Skeletal muscle cell (primary cell): ENCODE measurements at regions not wholly inside any gene's neighbourhood (a gene's known extent, or its start where the extent isn't known, plus 50 kb on each side); places are given as distances from the start of the nearest gene placed in this dataset.
"Not testable (repeated sequence)": the region's sequence is repeated elsewhere in the genome, so short reads cannot be mapped to it uniquely, and the experiment has no call there.

ENCODE experiments used
- DNase-seq: peaks from one replicate; pipeline ENCODE4 v3.0.0-alpha.2; 2010; ENCODE audit warnings: low read depth
- H3K4me3 ChIP-seq: 2 replicates; pipeline ENCODE4 v1.5.1; 2011; ENCODE audit warnings: low read depth, mild to moderate bottlenecking, control low read depth, low read length, moderate library complexity

DNA sequence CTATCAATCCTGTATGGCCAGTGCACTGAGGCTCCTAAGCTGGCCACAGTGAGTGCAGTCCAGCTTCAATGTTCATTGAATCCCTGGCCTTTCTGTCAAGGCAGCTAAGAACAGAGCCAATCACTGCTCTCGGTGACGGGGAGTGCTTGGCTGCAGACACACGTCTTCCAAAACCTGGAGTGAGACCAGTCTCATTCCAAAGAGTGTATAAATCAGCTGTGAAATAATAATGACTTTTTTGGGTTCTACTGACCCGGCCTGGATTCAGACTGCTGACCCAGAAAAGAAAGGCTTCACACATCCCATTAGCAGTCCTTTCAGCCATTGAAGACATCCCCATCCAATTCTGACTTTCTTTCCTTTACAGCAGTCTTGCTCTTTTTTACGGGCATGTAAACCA, 665.5 kb downstream of the GBE1 start:
- no peak overlapping the region for H3K4me3 ChIP-seq
- no peak for DNase-seq

DNA sequence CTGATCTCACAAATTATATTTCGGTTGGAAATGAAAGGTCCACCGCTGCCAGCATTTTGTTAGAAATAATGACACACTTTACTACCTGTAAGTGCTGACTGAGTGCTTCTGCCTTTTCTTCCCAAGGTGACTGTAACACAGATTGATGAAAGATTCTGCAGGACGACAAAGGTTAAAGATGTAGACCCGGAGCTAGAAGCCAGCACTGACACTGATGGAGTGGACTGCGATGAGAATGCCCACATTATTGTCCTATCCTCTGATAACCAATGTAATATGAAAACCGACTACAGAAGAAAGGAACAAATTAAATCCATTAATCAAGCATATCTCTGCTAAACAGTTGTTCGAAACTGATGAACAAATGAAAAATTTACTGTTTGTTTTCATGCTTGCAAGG, 666.5 kb downstream of the GBE1 start:
- no peak for DNase-seq
- no peak overlapping the region for H3K4me3 ChIP-seq

DNA sequence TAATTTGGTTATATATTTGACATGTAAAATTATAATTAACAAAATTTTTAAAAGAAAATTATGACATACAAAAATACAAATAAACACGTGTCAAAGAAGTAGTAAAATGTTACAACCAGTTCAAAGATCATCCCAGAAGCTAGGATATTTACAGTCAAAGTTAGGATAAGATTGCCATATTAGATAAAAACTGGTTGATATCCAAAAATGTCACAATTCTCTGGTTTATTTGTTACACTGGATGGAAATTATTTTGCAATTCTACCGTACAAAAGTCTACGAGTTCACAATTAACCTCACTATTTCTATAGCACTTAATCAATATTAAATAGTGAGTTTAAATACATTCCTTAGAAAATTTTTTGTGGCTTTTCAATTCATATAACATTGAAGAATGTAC, 673.8 kb downstream of the GBE1 start:
- no peak for DNase-seq
- H3K4me3 ChIP-seq: no peak overlapping the region

DNA sequence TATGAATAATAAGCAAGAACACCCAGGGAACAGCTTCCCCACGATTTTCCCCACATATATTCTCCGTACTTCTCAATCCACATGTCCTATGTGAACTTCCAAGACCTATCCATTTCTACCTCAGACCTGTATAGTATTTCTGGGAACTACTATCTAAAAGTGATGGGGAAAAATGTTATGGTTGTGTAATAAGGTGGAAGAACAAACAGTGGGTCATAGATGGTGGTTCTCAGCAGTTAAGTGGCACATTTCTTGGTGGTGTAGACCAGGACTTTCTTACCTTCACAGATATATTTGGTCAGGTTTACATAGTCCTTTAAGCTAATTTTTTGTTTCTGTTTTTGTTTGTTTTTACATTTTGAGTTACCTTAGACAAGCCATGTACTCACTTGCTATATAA, 675.1 kb downstream of the GBE1 start:
- no peak overlapping the region for H3K4me3 ChIP-seq

DNA sequence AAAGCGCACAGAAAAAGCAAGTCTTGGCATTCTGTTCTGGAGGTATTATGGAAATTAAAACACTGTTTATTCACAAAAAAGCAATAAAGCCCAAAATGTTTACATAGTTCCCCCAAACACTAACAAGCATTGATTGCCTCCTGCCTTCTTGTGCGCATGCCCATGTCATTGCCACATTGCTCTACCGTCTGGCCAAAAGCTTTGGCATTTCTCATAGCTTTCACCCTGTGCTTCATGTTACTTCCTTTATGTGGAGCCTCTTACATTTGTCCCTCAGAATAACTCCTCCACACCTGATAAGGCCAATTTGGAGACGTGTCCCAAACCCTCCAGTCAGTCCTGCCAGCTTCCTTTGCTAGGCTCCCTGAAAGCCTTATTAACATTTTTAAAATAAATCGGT, 680.8 kb downstream of the GBE1 start:
- no peak for DNase-seq
- H3K4me3 ChIP-seq: no peak overlapping the region

More for the DNA sequence above, 675.1 kb downstream of the GBE1 start:
- no peak for DNase-seq

DNA sequence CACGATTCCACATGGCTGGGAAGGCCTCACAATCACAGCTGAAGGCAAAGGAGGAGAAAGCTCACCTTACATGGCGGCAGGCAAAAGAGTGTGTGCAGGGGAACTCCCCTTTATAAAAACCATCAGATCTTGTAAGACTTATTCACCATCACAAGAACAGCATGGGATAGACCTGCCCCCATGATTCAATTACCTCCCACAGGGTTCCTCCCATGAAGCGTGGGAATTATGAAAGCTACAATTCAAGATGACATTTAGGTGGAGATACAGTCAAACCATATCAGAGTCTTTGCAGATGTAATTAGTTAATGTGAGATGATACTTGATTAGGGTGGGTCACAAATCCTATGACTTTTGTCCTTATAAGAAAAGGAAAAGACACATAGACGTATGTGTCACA, 688.9 kb downstream of the GBE1 start:
- H3K4me3 ChIP-seq: no peak overlapping the region
- no peak for DNase-seq

DNA sequence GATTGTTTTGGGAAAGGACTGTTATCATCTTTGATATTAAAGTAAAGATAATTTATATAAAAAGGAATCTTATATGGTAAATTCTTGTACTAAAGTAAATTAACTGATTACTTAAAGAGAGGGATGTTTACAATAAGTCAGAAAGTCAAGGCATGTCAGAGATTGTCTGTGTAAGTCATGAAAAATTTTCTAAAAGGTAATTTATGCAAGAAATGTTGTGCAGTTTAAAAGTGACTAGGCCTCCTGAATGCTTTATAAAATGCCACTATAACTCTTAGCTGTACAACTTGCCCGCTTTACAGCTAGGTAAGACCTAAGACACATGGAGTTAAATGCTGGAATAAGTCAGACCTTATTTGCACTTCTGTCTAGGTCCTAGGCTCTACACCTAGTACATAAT, 692.9 kb downstream of the GBE1 start:
- DNase-seq: no peak
- H3K4me3 ChIP-seq: no peak overlapping the region

DNA sequence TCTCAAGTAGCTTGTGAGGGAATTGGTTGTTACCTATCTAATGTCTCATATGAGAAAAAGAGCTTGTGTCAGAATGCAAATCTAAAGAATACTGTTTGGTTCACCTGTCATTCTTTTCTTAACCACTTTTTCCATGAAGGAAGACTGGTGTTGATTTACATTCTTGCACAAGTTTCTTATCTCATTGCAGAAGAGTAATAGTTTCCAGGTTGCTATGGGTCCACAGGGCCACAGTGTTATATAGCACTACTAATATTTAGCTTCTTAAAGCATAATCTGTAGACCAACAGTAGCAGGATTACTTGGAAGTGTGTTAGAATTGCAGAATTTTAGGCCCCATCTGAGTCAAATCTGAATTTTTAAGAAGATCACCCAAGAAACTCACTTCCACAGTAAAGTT, 697.5 kb downstream of the GBE1 start:
- H3K4me3 ChIP-seq: no peak overlapping the region
- no peak for DNase-seq

DNA sequence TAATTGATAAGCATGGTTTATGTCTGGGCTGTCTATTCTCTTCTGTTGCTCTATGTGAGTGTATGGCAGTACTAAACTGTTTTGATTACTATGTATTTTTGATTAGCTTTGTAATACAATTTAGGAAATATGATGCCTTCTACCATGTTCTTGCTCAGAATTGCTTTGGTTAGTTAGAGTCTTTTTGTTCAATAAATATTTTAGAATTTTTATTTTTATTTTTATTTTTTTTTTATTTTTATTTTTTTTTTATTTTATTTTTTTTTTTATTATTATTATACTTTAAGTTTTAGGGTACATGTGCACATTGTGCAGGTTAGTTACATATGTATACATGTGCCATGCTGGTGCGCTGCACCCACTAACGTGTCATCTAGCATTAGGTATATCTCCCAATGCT, 710.3 kb downstream of the GBE1 start:
- not testable (repeated sequence) for DNase-seq, H3K4me3 ChIP-seq

DNA sequence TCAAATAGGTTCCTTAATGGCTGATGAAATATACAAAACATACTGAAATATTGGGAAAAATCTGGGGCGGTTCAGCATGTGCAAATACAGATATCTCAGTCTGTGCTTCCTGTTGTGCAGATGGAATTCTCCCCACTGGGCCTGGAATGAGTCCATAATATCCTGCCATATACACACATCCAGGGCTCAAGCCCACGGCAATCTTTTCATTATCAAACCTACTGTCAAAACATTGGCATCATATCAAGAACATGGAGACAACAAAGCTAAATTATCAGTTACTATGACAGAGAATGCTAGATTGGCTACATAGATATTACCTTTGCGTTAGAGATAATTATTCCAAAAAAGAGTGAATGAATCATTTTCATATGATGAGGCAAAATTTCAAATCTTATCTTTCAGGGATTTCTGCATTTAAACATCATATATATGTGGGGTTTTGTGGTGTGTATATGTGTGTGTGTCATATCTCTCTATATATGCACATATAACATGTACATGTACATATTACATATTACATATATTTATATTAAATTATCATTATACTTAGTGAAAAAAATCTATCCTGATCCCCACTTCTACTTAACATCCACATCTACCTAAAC, 713.3 kb downstream of the GBE1 start:
- no peak overlapping the region for H3K4me3 ChIP-seq
- no peak for DNase-seq

DNA sequence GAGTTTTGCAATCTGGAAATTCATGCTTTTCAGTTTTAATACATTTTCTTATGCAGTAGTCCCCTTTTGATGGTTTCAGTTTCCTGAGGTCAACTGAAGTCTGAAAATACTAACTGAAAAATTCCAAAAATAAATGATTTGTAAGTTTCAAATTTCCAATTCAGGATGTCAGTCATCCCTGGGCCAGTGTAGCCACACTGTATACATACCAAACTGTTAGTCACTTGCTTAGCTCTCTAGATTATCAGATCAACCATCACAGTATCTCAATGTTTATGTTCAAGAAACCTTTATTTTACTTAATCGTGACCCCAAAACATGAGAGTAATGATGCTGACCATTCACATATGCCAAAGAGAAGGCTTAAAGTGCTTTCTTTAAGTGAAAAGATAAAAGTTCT, 715.5 kb downstream of the GBE1 start:
- DNase-seq: no peak

DNA sequence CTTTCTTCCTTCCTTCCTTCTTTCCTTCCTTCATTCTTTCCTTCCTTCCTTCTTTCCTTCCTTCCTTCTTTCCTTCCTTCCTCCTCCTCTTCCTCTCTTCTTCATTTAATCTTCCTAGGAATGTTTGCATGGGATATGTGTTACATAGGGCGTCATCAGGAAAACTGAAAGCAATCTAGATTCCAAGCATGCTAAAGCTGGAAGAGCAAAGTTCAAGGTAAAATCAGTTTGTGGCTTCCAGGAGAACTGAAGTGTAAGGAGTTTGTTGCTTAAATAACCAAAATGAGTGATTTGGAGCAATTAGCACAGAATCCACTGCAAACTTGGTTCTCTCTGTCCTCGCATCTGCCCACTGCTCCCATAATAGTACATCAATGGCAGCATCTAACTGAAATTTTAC, 716.2 kb downstream of the GBE1 start:
- no peak overlapping the region for H3K4me3 ChIP-seq
- DNase-seq: no peak

More for the DNA sequence above, 715.5 kb downstream of the GBE1 start:
- H3K4me3 ChIP-seq: no peak overlapping the region

DNA sequence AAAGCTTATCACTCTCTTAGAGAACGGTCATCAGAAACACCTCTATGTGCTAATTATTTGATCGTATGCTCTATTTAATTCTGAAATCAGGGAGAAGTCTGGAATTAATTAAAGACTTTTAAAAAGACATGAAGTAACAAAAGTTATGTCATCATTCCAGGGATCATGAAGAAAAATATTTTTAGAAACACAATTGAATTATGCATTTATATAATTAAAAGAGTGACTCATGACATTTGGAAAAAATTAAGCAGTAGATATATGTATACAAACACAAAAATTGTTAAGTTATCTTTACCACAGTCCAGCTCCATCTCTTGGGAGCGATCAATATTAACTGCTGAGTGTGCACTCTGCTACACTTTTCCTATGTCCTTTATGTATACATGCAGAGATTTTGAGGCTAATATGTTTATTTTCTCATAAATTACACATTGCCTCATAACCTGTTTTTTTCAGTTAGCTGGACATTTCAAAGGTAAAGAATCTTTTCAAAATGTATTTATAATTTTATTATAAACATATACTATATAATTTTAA, 717.7 kb downstream of the GBE1 start:
- no peak for DNase-seq
- H3K4me3 ChIP-seq: no peak overlapping the region

DNA sequence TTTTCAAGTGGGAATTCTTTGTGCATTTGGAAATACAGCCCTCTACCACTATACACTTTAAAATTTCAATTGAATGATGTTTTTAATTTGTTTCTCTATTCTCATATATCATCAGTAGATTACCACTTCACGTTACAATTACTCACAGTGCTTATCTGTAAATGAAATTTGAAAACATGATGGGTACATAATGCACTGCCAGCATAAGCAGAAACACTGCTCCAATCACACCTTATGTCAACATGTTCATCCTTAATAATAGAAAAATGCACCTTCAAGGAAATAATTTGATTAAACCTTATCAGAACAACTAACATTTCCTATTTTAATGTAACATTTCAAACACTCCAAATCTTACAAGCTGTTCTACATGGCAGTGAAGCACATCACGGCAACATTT, 718.4 kb downstream of the GBE1 start:
- H3K4me3 ChIP-seq: no peak overlapping the region
- DNase-seq: no peak

DNA sequence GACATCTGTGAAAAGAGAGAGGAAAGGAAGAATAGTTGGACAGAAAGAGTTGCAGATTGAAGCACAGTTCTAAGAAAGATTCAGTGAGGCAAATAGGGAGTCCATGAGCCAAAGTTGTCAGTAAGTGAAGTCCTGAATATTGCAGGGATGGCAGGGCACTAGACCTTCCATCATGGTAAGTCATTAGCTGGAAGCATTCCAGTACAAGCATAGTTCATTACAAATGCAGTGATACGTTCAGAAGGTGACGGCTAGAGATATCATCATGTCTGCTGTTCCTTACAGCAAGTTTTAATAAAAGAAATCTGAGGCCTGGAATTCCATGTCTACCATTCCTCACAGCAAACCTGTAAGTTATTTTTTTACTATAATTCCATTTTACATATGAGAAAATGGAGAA, 720.1 kb downstream of the GBE1 start:
- H3K4me3 ChIP-seq: no peak overlapping the region
- DNase-seq: no peak

DNA sequence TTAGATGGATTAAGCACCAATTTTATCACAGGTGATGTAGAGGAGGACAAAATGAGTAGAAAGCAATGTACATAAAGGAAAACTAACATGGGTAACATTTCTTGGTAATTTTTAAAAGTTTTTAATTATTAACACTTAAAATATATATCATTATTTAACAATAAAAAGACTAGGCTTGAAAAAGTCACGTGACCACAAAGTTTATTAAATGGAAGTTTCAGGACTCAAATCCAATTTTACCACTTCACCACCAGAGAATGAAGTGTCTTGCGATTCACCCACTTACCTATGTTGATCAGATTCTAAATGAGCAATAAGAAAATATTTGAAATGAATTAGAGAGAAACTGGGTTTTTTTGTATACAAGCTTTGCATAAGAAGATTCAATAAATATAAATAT, 721.3 kb downstream of the GBE1 start:
- H3K4me3 ChIP-seq: no peak overlapping the region
- no peak for DNase-seq

DNA sequence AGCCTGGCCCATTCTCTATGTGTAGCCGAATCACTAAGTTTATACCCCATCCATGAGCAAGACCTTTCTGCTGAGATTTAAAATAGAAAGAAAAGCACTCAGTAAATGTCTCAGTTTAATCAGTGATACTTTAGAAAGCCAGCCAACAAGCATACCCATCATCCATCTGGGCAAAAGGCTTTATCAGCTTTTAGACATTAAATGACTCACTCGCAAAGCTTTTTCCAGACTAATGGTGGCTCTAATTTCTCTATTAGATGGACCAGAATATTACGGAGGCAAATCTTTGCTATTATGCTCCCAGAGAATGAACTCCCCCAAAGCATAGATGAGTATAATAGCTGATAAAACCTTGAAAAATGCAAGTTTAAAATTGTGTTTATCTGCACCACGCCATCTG, 727.8 kb downstream of the GBE1 start:
- H3K4me3 ChIP-seq: no peak overlapping the region
- no peak for DNase-seq

DNA sequence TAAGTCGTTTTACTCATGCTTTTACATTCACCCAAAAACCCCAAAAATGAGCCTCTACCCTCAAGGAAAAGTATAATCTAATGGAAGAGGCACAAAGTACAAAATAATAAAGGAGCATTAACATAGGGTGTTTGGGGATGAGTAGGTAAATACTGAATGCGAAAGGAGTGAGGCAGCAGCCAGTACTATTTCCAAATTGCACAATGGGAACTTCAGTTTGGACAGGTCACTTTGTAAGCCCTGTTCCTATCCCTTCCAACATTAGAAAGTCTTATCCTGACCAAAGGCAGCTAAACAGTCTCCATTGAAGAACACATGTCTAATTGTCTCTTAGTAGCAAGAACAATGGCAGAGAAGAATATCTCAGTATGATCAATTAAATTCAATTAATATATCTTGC, 728.3 kb downstream of the GBE1 start:
- H3K4me3 ChIP-seq: no peak overlapping the region
- no peak for DNase-seq

DNA sequence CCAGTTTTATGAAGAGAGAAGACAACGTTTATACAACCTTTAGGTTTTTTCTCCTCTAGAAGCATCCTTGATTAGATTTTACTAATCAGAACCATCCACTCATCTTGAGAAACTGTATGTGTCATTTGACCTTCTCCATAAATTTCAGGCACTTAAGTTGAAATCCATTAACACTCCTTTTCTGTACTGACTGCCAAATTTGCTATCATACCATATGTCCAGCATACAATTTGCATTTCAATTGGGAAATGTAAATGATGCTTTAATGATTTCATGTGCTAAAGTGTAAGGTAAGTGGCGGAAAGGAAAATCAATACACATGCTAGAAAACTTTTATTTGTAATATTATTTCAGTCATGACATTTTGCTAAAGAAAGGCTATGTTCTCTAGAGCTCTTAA, 731.6 kb downstream of the GBE1 start:
- no peak overlapping the region for H3K4me3 ChIP-seq
- no peak for DNase-seq

DNA sequence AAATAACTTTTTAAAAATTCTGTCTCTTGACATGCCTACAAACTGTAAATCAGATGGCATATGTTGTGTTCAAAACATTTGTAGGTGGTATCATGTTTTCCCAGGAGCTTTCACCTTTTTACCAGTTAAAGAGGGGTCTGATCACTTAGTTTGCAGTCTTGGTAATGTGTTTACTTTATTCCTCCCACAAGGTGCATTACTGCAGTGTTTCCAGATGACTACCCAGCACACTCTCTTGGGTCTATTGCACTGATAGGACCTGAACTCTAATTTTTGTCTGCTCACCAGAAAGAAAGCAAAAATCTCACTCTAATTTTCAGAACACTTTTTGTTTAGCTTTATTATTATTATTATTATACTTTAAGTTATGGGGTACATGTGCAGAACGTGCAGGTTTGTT, 734.1 kb downstream of the GBE1 start:
- no peak for DNase-seq
- no peak overlapping the region for H3K4me3 ChIP-seq

DNA sequence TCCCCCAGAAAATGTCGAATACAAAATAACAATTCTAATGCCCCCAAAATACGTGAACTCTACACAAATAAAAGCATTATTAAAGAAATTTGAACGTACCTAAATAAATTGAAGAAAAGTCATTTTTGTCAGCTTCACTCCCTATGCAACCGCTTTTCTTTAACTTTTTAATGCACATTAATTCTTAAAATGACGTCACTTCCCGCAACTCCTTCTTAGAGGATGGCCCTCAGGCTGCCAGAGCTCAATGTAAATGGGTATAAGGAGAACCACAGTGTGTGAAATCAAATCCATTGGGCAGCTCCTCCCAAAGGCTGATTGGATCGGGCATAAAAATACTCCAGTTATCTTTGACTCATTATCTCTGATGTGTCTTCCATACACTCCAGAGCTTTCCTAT, 736.9 kb downstream of the GBE1 start:
- no peak overlapping the region for H3K4me3 ChIP-seq
- DNase-seq: no peak

DNA sequence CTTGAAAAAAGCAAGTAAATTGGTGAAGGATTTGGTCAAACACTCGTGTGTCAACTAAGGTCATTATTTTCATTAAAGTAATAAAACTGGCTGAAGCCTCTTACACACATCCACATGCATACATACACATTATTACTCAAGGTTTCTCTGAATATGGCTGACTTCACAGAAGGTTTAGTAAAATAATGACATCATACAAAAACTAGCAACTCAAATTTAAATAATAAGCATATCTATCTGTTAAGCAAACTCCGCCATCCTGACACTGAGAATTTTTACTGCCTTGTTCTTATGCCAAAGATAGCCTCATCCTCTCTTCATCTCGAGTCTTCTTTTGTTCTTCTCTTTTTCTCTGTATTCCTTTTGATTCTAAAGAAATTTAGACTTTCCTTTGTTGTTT, 739.1 kb downstream of the GBE1 start:
- H3K4me3 ChIP-seq: no peak overlapping the region
- DNase-seq: no peak
